ENCODE measurements at regions not wholly inside any gene's neighbourhood (a gene's known extent, or its start where the extent isn't known, plus 50 kb on each side); places are given as distances from the start of the nearest gene placed in this dataset.

GRCh38 chr19:31545777-31546176 is 196.5 kb upstream of the TSHZ3 start:
- TF ChIP-seq CTCF (IDR thresholded peaks at IDR 0.05) (no peak), POLR2A (IDR thresholded peaks at IDR 0.05) (no peak), EP300 (IDR thresholded peaks at IDR 0.05) (no peak)

Data from upper lobe of left lung (tissue), 4 donors.